ENCODE measurements at regions not wholly inside any gene's neighbourhood (a gene's known extent, or its start where the extent isn't known, plus 50 kb on each side); places are given as distances from the start of the nearest gene placed in this dataset.

GRCh38 chr13:47351798-47352197 is 454.9 kb upstream of the HTR2A start:
- no peak overlapping the region for H4K5ac ChIP-seq (ENCODE audit: low read depth, low read length)
- no peak overlapping the region for H2BK20ac ChIP-seq (ENCODE audit: low read depth, low read length)
- CTCF ChIA-PET, result interaction anchor here (0.6 kb wide), 2 partner anchors 153 to 554 kb away, joined by 3 to 5 read pairs; no protein-coding TSS in a partner anchor
- POLR2A ChIA-PET (ENCODE audit: unreplicated experiment), result no interaction called here
- H2AFZ ChIP-seq (replicated peaks; ENCODE audit: low read length, poor library complexity), result no peak overlapping the region
- no peak overlapping the region for H3K9ac ChIP-seq (ENCODE audit: low read depth, low read length)
- H3K18ac ChIP-seq (ENCODE audit: low read depth, low read length), result no peak overlapping the region
- H3K79me1 ChIP-seq (ENCODE audit: low read depth in 1 of 2, low read length in 2 of 2), result no peaks in the 10 kb centered on the region
- DNase-seq, result no peak
- no peak for TF ChIP-seq USF2 (IDR thresholded peaks at IDR 0.05; ENCODE audit: low read depth, low read length)
- peak; percentile 89 for TF ChIP-seq MAFK (IDR thresholded peaks at IDR 0.05; ENCODE audit: low read depth, low read length)
- 100% methylated on average over 1 of the region's 3 CpGs; no CpG with 5 or more reads in 1 of the 2 experiments for WGBS, 2 experiments (ENCODE audit: extremely low coverage in 2 of 2, insufficient read length in 1 of 2)
- no peak overlapping the region for H2BK5ac ChIP-seq (ENCODE audit: low read depth, low read length, poor library complexity, severe bottlenecking)
- H4K20me1 ChIP-seq (ENCODE audit: insufficient read depth, low read length), result no peaks in the 10 kb centered on the region
- in situ Hi-C loops (cut with MboI; ENCODE audit: low sequenced_read_pairs) (no loop called here), dilution Hi-C loops (cut with HindIII; ENCODE audit: low sequenced_read_pairs, unreplicated experiment) (no loop called here), intact Hi-C loops (cut with micrococcal nuclease) (no loop called here)
- no peaks in the 10 kb centered on the region for H3K36me3 ChIP-seq (ENCODE audit: control insufficient read depth, insufficient read depth, low read length)
- no peak overlapping the region for H2AK5ac ChIP-seq (ENCODE audit: low read depth, low read length)
- H2BK120ac ChIP-seq (ENCODE audit: low read depth, low read length), result no peak overlapping the region
- H2AK9ac ChIP-seq (replicated peaks; ENCODE audit: low read depth, low read length, poor library complexity), result no peak overlapping the region
- no peak overlapping the region for H4K8ac ChIP-seq (ENCODE audit: low read depth in 2 of 2, low read length in 2 of 2)
- H3K4me1 ChIP-seq (ENCODE audit: control insufficient read depth, insufficient read depth, low read length), result no peaks in the 10 kb centered on the region
- no peak overlapping the region for H3K4ac ChIP-seq (ENCODE audit: low read depth, low read length)
- H3K9me1 ChIP-seq (ENCODE audit: insufficient read depth, low read length), result no peaks in the 10 kb centered on the region
- H3K23ac ChIP-seq (ENCODE audit: low read depth, low read length), result no peak overlapping the region
- no TSS peak for BruUV-seq (replicated peaks)
- H3K27ac ChIP-seq (ENCODE audit: insufficient read depth, low read length), result no peak overlapping the region
- H3K4me3 ChIP-seq (ENCODE audit: insufficient read depth, low read depth, low read length), result no peak overlapping the region
- no peak overlapping the region for H4K91ac ChIP-seq (ENCODE audit: insufficient read depth, low read depth, low read length)
- ATAC-seq (ENCODE audit: low read depth), result no peak
- H2BK15ac ChIP-seq (ENCODE audit: low read depth, low read length), result no peak overlapping the region
- no peaks in the 10 kb centered on the region for H3K9me3 ChIP-seq (ENCODE audit: control insufficient read depth, insufficient read depth, low read length)
- no peak overlapping the region for H3K4me2 ChIP-seq (ENCODE audit: low read depth, low read length)
- H3K27me3 ChIP-seq (ENCODE audit: control insufficient read depth, insufficient read depth, low read length), result no peaks in the 10 kb centered on the region
- H3K56ac ChIP-seq (ENCODE audit: extremely low read depth, insufficient read depth, low read length), result no peak overlapping the region
- H3K14ac ChIP-seq (replicated peaks; ENCODE audit: low read depth, low read length), result no peak overlapping the region
